OCI-LY7 (cell line): ENCODE measurements at regions not wholly inside any gene's neighbourhood (a gene's known extent, or its start where the extent isn't known, plus 50 kb on each side); places are given as distances from the start of the nearest gene placed in this dataset.

Source experiments
- BruUV-seq: library from RNA; stranded (reverse); fragments of 400-500 nt; replicated peaks from 2 replicates; lab custom pipeline; 2021; lab: Mats Ljungman, UMichigan
- CTCF ChIA-PET: fragments of 300-600 bp; sonication (Branson Sonifier 250); formaldehyde crosslinking; loops from one replicate; lab custom pipeline; 2022; ENCODE audit warnings: antibody characterized with exemption; ENCODE audit not compliant: unreplicated experiment; lab: Charles Lee
- POLR2A ChIA-PET: fragments of 300-600 bp; sonication (Branson Sonifier 250); formaldehyde crosslinking; loops from one replicate; lab custom pipeline; 2022; ENCODE audit warnings: antibody characterized with exemption; lab: Charles Lee
- DNase-seq: peaks from one replicate; pipeline ENCODE4 v3.0.0-alpha.2; 2015; ENCODE audit warnings: low spot score
- H2AFZ ChIP-seq: fragments of 200-600 bp; sonication (generic), shearing (Covaris generic); 2 replicates; pipeline ENCODE4 v1.6.1; 2014; ENCODE audit warnings: mild to moderate bottlenecking, antibody characterized with exemption, low read length, moderate library complexity
- H3K27ac ChIP-seq: fragments of 200-600 bp; sonication (generic); 2 replicates; pipeline ENCODE4 v1.5.1; 2014; ENCODE audit warnings: mixed run types, low read depth, mild to moderate bottlenecking, moderate library complexity, low read length, inconsistent platforms; ENCODE audit not compliant: poor library complexity, severe bottlenecking
- H3K36me3 ChIP-seq: fragments of 200-600 bp; sonication (generic); 2 replicates; pipeline ENCODE4 v1.6.1; 2014; ENCODE audit warnings: mild to moderate bottlenecking, antibody characterized with exemption, low read length, moderate library complexity, mixed read lengths; ENCODE audit not compliant: insufficient read depth
- H3K4me1 ChIP-seq: fragments of 200-600 bp; sonication (generic); 2 replicates; pipeline ENCODE4 v1.5.1; 2014; ENCODE audit warnings: mild to moderate bottlenecking, low read length; ENCODE audit not compliant: insufficient read depth, poor library complexity, severe bottlenecking
- H3K4me2 ChIP-seq: fragments of 200-600 bp; sonication (generic); 2 replicates; pipeline ENCODE4 v1.6.1; 2014; ENCODE audit warnings: mild to moderate bottlenecking, low read length
- H3K4me3 ChIP-seq: fragments of 200-600 bp; sonication (generic); 2 replicates; pipeline ENCODE4 v1.5.1; 2014; ENCODE audit warnings: mild to moderate bottlenecking, low read depth, low read length; ENCODE audit not compliant: poor library complexity, severe bottlenecking
- H3K79me2 ChIP-seq: fragments of 200-600 bp; sonication (generic); 2 replicates; pipeline ENCODE4 v1.6.1; 2016; ENCODE audit warnings: low read depth, mild to moderate bottlenecking, low read length, moderate library complexity, mixed read lengths; ENCODE audit not compliant: insufficient read depth
- H3K9me2 ChIP-seq: fragments of 200-600 bp; sonication (generic); 2 replicates; pipeline ENCODE4 v1.6.1; 2016; ENCODE audit warnings: mild to moderate bottlenecking, low read length, mixed read lengths; ENCODE audit not compliant: insufficient read depth
- H3K9me3 ChIP-seq: fragments of 200-600 bp; sonication (generic); 2 replicates; pipeline ENCODE4 v1.6.1; 2014; ENCODE audit warnings: mild to moderate bottlenecking, mixed run types, low read length, mixed read lengths
- H4K20me1 ChIP-seq: fragments of 200-600 bp; sonication (generic); 2 replicates; pipeline ENCODE4 v1.6.1; 2014; ENCODE audit warnings: mild to moderate bottlenecking, antibody characterized with exemption, low read length, moderate library complexity, mixed read lengths; ENCODE audit not compliant: insufficient read depth
- EZH2phosphoT487 ChIP-seq: fragments of 200-600 bp; sonication (generic); IDR thresholded peaks from 2 replicates; pipeline ENCODE4 v1.6.1; 2018; ENCODE audit warnings: low read depth, borderline replicate concordance, mild to moderate bottlenecking, mixed run types, antibody characterized with exemption, low read length, moderate library complexity, mixed read lengths
- intact Hi-C: fragments of 100-400 bp; cut with micrococcal nuclease; formaldehyde crosslinking; loops from one replicate; pipeline ENCODE4 v1.10.0; 2022; ENCODE audit not compliant: unreplicated experiment
- TF ChIP-seq, protein P1 (sequence below): fragments of 200-600 bp; sonication (generic); conservative IDR thresholded peaks from 2 replicates; pipeline ENCODE4 v1.5.1; 2014; ENCODE audit warnings: mild to moderate bottlenecking, antibody characterized with exemption, low read length, moderate library complexity, mixed read lengths

DNA sequence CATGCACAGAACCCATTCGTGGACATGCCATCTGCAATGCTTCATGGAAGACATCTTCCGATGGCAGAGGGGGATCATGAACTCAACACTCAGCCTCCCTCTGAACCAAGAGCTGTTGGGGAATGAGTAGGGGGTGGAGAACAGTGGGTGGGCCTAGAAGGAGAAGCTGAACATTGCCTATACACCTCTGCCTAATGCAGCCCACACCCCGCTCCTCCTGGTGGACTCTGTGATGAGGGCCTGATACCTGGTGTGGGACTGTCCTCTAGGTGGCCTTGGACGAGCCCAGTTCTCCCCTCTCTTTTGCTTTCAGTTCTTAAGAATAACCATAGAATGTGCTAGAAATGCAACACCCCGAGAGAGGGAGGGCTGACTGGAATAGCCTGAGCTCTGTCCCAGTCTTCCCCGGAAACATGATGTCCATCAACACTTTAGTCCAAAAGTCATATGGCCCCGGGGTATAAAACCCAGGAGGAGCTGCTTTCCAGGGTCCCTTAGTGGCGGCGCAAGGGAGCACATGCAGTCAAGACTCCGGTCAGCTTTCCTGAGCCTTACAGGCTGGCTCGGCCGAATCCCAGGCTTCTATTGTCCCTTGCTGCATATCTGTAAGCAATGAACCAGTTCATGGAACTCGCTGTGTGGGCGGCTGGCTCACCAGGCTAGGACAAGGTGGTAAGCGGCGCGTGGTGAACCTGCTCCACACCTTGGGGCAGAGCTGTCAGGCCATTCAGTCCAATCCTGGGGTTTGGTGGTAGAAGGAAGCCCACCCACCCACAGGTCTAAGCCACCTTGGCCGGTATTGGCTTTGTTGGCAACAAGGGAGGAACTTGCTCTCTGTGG lies 216.9 kb downstream of the CTTN start:
- no peak for DNase-seq
- H3K36me3 ChIP-seq: no peaks in the 10 kb centered on the region
- no peak overlapping the region for H2AFZ ChIP-seq
- H4K20me1 ChIP-seq: no peaks in the 10 kb centered on the region
- no peaks in the 10 kb centered on the region for H3K4me1 ChIP-seq
- BruUV-seq: no TSS peak
- intact Hi-C loops: no loop called here
- no peak for TF ChIP-seq EZH2phosphoT487
- TF ChIP-seq, protein P1, sequence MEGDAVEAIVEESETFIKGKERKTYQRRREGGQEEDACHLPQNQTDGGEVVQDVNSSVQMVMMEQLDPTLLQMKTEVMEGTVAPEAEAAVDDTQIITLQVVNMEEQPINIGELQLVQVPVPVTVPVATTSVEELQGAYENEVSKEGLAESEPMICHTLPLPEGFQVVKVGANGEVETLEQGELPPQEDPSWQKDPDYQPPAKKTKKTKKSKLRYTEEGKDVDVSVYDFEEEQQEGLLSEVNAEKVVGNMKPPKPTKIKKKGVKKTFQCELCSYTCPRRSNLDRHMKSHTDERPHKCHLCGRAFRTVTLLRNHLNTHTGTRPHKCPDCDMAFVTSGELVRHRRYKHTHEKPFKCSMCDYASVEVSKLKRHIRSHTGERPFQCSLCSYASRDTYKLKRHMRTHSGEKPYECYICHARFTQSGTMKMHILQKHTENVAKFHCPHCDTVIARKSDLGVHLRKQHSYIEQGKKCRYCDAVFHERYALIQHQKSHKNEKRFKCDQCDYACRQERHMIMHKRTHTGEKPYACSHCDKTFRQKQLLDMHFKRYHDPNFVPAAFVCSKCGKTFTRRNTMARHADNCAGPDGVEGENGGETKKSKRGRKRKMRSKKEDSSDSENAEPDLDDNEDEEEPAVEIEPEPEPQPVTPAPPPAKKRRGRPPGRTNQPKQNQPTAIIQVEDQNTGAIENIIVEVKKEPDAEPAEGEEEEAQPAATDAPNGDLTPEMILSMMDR: no peak
- H3K27ac ChIP-seq: no peak overlapping the region
- ChIA-PET CTCF (no interaction called here), POLR2A (interaction anchor here (0.6 kb wide), 1 partner anchor 450 kb away, joined by 3 read pairs; no protein-coding TSS in a partner anchor)
- H3K4me3 ChIP-seq: no peak overlapping the region
- H3K79me2 ChIP-seq: no peaks in the 10 kb centered on the region
- H3K9me3 ChIP-seq: no peaks in the 10 kb centered on the region
- H3K4me2 ChIP-seq: no peak overlapping the region
- no peaks in the 10 kb centered on the region for H3K9me2 ChIP-seq

DNA sequence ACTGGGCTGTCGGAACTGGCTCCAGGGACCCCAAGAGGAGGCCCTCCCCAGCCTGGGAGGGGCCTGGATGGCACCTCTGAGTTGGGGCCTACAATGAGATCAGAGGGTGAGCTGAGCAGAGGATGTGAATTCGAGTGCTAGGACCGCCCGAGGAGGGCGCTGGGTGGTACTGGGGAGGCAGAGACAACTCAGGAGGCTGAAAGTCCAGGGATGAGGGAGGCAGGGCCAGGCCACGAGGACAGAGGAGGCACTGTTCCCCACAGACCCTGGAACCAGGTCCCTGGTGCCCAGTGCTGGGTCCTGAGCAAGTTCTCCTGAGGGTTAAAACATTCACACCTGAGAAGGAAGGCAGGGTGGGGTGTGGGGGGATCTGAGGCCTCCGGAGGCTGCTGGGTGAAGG lies 218.0 kb downstream of the CTTN start:
- Histone ChIP-seq H3K36me3 (no peaks in the 10 kb centered on the region), H3K79me2 (no peaks in the 10 kb centered on the region), H3K4me2 (no peak overlapping the region), H2AFZ (no peak overlapping the region), H3K27ac (no peak overlapping the region), H3K9me3 (no peaks in the 10 kb centered on the region), H3K4me3 (no peak overlapping the region), H3K4me1 (no peaks in the 10 kb centered on the region), H3K9me2 (no peaks in the 10 kb centered on the region), H4K20me1 (no peaks in the 10 kb centered on the region)
- BruUV-seq: no TSS peak
- TF ChIP-seq EZH2phosphoT487: no peak
- TF ChIP-seq, protein P1: no peak
- ChIA-PET POLR2A (no interaction called here), CTCF (no interaction called here)
- no peak for DNase-seq
- intact Hi-C loops: no loop called here
